H1 (cell line): ENCODE measurements at regions not wholly inside any gene's neighbourhood (a gene's known extent, or its start where the extent isn't known, plus 50 kb on each side); places are given as distances from the start of the nearest gene placed in this dataset.

ENCODE experiments used
- CBX5 ChIP-seq: fragments of 300-800, 300-1000 bp; sonication (generic); IDR thresholded peaks from 2 replicates; pipeline ENCODE4 v1.7.1; 2016; ENCODE audit warnings: antibody characterized with exemption, low read length, low read depth
- POU5F1 ChIP-seq: IDR thresholded peaks from 2 replicates; pipeline ENCODE4 v1.6.1; 2011; ENCODE audit warnings: low read depth, mild to moderate bottlenecking, low read length, moderate library complexity
- SRF ChIP-seq: IDR thresholded peaks from 2 replicates; pipeline ENCODE4 v1.6.1; 2011; ENCODE audit warnings: mild to moderate bottlenecking, low read depth, low read length, moderate library complexity
- TAF7 ChIP-seq: optimal IDR thresholded peaks from 2 replicates; pipeline ENCODE3; 2011; ENCODE audit warnings: low read depth, mild to moderate bottlenecking, inconsistent platforms, low read length, moderate library complexity, borderline replicate concordance

GRCh38 chr1:87993051-87993450, 664.4 kb downstream of the LMO4 start (continued):
- TF ChIP-seq CBX5 (no peak), POU5F1 (no peak), SRF (no peak), TAF7 (no peak)
- TF ChIP-seq, all 59 proteins: peak for 0
